WTC11 (cell line): ENCODE measurements at regions not wholly inside any gene's neighbourhood (a gene's known extent, or its start where the extent isn't known, plus 50 kb on each side); places are given as distances from the start of the nearest gene placed in this dataset.

Experiments
- ATAC-seq: fragments of 200-7000 bp; cut with Tn5 transposase; 2 replicates; pipeline ENCODE4 v1.10.0; 2021; ENCODE audit warnings: mild to moderate bottlenecking, moderate library complexity
- CTCF ChIA-PET: fragments of 300-600 bp; sonication (Branson Sonifier 250); formaldehyde crosslinking; loops from one replicate; lab custom pipeline; 2021; ENCODE audit warnings: antibody characterized with exemption; lab: Charles Lee
- POLR2A ChIA-PET: fragments of 350-600 bp; sonication (Branson Sonifier 250); formaldehyde crosslinking; loops from one replicate; lab custom pipeline; 2021; ENCODE audit warnings: antibody characterized with exemption; lab: Charles Lee
- DNase-seq: peaks from one replicate; pipeline ENCODE4 v3.0.0; 2021; ENCODE audit warnings: low spot score
- H3K27ac Mint-ChIP-seq: 2 replicates; pipeline ENCODE4 v1.8.0; 2021; ENCODE audit warnings: mixed read lengths
- H3K27me3 Mint-ChIP-seq: 2 replicates; pipeline ENCODE4 v1.8.0; 2021; ENCODE audit warnings: low read depth, mild to moderate bottlenecking, moderate library complexity, mixed read lengths
- H3K36me3 Mint-ChIP-seq: 2 replicates; pipeline ENCODE4 v1.8.0; 2021; ENCODE audit warnings: mixed read lengths
- H3K4me1 Mint-ChIP-seq: 2 replicates; pipeline ENCODE4 v1.8.0; 2022; ENCODE audit warnings: mixed read lengths
- H3K4me3 Mint-ChIP-seq: 2 replicates; pipeline ENCODE4 v1.8.0; 2021; ENCODE audit warnings: mild to moderate bottlenecking, moderate library complexity, mixed read lengths
- H3K9me3 Mint-ChIP-seq: 2 replicates; pipeline ENCODE4 v1.8.0; 2021; ENCODE audit warnings: mixed read lengths
- GABPB1 ChIP-seq: sonication (generic); formaldehyde crosslinking; IDR thresholded peaks from 2 replicates; pipeline ENCODE4 v1.8.1; 2023; ENCODE audit warnings: mild to moderate bottlenecking, missing genetic modification reagents
- NFE2L1 ChIP-seq: sonication (generic); formaldehyde crosslinking; IDR thresholded peaks from 2 replicates; pipeline ENCODE4 v1.8.1; 2023; ENCODE audit warnings: missing genetic modification reagents
- TCF7 ChIP-seq: sonication (generic); formaldehyde crosslinking; IDR thresholded peaks from 2 replicates; pipeline ENCODE4 v1.8.0; 2022; ENCODE audit warnings: mild to moderate bottlenecking, low read depth, missing genetic modification reagents, moderate library complexity
- ZNF138 ChIP-seq: sonication (generic); formaldehyde crosslinking; conservative IDR thresholded peaks from 2 replicates; pipeline ENCODE4 v1.8.1; 2022; ENCODE audit warnings: mild to moderate bottlenecking, moderate library complexity, missing genetic modification reagents
- ZNF317 ChIP-seq: sonication (generic); formaldehyde crosslinking; IDR thresholded peaks from 2 replicates; pipeline ENCODE4 v1.8.1; 2023; ENCODE audit warnings: low read depth, mild to moderate bottlenecking, moderate library complexity, missing genetic modification reagents, borderline replicate concordance
- ZNF416 ChIP-seq: fragments of 250-450 bp; sonication (Bioruptor Pico); IDR thresholded peaks from 2 replicates; pipeline ENCODE4 v1.9.0; 2021; ENCODE audit warnings: mild to moderate bottlenecking, inconsistent platforms
- ZNF423 ChIP-seq: fragments of 250-450 bp; sonication (Bioruptor Pico); IDR thresholded peaks from 2 replicates; pipeline ENCODE4 v2.1.2; 2022; ENCODE audit warnings: mild to moderate bottlenecking, moderate library complexity
- TF ChIP-seq, protein P1 (sequence below): sonication (generic); formaldehyde crosslinking; conservative IDR thresholded peaks from 2 replicates; pipeline ENCODE4 v1.8.1; 2022; ENCODE audit warnings: mild to moderate bottlenecking, missing genetic modification reagents
- TF ChIP-seq, protein P2 (sequence below): sonication (generic); formaldehyde crosslinking; IDR thresholded peaks from 2 replicates; pipeline ENCODE4 v1.8.1; 2023; ENCODE audit warnings: mild to moderate bottlenecking, missing genetic modification reagents, borderline replicate concordance
- TF ChIP-seq, protein P3 (sequence below): fragments of 250-450 bp; sonication (Bioruptor Pico); IDR thresholded peaks from 2 replicates; pipeline ENCODE4 v1.9.0; 2021; ENCODE audit warnings: mild to moderate bottlenecking
- TF ChIP-seq, protein P4 (sequence below): fragments of 250-450 bp; sonication (Bioruptor Pico); IDR thresholded peaks from 2 replicates; pipeline ENCODE4 v1.9.0; 2021; ENCODE audit warnings: mild to moderate bottlenecking, borderline replicate concordance

DNA sequence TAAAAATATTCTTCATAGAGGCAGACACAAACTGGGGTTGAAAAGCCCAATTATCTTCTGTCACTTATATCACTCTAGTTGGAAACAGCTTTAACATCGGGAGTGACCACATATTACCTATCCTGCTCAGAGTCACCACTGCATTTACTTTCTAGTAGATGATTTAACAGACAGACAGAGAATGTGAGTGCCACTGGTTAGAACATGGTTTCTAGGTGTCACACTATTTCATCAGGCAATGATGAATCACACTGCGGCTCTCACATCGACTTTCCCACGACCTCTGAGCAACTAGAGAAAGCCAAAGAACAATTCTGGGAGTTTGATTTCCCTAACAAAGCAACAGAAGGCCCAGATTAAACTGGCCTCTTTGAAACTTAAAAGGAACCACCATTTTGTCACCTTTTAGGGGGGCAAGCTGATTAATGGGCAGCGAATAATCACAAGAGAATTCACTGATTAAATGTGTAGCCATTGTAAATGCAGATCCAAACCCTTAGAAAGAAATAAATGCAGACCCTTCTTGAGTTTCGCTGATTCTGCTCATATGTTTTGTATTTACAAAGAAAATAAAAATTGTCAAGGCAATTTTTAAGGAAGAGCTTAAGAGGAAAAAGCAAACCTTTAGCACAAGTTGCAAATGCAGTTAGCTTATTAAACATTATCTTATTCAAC lies 112.6 kb upstream of the KBTBD8 start:
- Mint-ChIP-seq H3K4me3 (no peak overlapping the region), H3K9me3 (no peaks in the 10 kb centered on the region), H3K4me1 (peaks cover 20% of the 10 kb centered on the region)
- POLR2A ChIA-PET = no interaction called here
- ATAC-seq = no peak
- CTCF ChIA-PET = no interaction called here
- TF ChIP-seq GABPB1 (CRISPR knock-in tag) (peak; percentile 82), ZNF416 (CRISPR knock-in tag) (no peak)
- TF ChIP-seq, protein P1, sequence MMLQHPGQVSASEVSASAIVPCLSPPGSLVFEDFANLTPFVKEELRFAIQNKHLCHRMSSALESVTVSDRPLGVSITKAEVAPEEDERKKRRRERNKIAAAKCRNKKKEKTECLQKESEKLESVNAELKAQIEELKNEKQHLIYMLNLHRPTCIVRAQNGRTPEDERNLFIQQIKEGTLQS = no peak
- TF ChIP-seq, all 79 proteins: peak for 1
- H3K27ac Mint-ChIP-seq = no peak overlapping the region
- no peak for DNase-seq
- H3K27me3 Mint-ChIP-seq = no peaks in the 10 kb centered on the region; the same call in 1 of the 2 replicates
- H3K36me3 Mint-ChIP-seq = no peaks in the 10 kb centered on the region

DNA sequence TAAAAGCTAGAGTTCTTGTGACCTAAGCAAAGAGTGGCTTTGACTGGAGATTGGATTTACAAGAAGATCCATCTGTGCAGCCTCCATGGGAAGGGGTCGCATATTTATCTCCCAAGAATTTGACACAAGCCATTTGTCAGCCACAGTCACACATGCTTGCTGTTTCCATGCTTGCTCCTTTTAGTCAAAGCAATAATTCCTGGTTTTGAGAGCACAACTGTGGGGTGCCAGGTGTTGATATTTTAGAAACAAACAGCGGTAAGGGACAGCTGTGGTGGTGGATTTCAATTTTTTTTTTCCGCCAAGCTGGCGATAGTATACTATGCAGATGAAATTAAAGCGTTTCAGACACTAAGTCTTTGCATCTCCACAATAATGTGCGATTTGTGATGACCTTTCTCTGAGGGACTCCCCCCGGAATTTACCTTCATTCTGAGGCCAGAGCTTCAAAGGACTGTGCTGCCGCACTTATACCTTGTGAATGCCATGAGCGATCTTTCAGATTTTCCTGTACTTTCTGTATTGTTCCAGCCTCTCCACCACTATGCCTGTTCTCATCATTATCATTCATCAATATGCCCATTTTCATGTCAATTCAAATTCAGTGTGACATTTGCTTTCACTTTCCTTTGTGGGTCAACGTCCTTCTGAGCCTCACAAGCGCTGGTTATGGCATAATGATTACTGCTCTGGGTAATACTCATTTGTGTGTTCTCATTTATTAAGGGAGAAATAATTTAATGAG lies 108.2 kb upstream of the KBTBD8 start:
- ATAC-seq (no peak), DNase-seq (no peak)
- CTCF ChIA-PET = interaction anchor here (0.6 to 2.4 kb wide), 2 partner anchors 48 to 298 kb away, joined by 4 to 5 read pairs; no protein-coding TSS in a partner anchor
- POLR2A ChIA-PET = no interaction called here
- no peaks in the 10 kb centered on the region; the same call in 1 of the 2 replicates for H3K27me3 Mint-ChIP-seq
- peaks cover 20% of the 10 kb centered on the region for H3K9me3 Mint-ChIP-seq
- peaks cover 22% of the 10 kb centered on the region for H3K4me1 Mint-ChIP-seq
- H3K27ac Mint-ChIP-seq = no peak overlapping the region
- H3K36me3 Mint-ChIP-seq = peaks cover 15% of the 10 kb centered on the region
- no peak overlapping the region for H3K4me3 Mint-ChIP-seq
- TF ChIP-seq ZNF317 (no peak), ZNF423 (CRISPR knock-in tag) (no peak), ZNF138 (CRISPR knock-in tag) (no peak), NFE2L1 (no peak), TCF7 (CRISPR knock-in tag) (no peak)
- TF ChIP-seq, protein P2, sequence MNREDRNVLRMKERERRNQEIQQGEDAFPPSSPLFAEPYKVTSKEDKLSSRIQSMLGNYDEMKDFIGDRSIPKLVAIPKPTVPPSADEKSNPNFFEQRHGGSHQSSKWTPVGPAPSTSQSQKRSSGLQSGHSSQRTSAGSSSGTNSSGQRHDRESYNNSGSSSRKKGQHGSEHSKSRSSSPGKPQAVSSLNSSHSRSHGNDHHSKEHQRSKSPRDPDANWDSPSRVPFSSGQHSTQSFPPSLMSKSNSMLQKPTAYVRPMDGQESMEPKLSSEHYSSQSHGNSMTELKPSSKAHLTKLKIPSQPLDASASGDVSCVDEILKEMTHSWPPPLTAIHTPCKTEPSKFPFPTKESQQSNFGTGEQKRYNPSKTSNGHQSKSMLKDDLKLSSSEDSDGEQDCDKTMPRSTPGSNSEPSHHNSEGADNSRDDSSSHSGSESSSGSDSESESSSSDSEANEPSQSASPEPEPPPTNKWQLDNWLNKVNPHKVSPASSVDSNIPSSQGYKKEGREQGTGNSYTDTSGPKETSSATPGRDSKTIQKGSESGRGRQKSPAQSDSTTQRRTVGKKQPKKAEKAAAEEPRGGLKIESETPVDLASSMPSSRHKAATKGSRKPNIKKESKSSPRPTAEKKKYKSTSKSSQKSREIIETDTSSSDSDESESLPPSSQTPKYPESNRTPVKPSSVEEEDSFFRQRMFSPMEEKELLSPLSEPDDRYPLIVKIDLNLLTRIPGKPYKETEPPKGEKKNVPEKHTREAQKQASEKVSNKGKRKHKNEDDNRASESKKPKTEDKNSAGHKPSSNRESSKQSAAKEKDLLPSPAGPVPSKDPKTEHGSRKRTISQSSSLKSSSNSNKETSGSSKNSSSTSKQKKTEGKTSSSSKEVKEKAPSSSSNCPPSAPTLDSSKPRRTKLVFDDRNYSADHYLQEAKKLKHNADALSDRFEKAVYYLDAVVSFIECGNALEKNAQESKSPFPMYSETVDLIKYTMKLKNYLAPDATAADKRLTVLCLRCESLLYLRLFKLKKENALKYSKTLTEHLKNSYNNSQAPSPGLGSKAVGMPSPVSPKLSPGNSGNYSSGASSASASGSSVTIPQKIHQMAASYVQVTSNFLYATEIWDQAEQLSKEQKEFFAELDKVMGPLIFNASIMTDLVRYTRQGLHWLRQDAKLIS (CRISPR knock-in tag) = no peak
- TF ChIP-seq, protein P3, sequence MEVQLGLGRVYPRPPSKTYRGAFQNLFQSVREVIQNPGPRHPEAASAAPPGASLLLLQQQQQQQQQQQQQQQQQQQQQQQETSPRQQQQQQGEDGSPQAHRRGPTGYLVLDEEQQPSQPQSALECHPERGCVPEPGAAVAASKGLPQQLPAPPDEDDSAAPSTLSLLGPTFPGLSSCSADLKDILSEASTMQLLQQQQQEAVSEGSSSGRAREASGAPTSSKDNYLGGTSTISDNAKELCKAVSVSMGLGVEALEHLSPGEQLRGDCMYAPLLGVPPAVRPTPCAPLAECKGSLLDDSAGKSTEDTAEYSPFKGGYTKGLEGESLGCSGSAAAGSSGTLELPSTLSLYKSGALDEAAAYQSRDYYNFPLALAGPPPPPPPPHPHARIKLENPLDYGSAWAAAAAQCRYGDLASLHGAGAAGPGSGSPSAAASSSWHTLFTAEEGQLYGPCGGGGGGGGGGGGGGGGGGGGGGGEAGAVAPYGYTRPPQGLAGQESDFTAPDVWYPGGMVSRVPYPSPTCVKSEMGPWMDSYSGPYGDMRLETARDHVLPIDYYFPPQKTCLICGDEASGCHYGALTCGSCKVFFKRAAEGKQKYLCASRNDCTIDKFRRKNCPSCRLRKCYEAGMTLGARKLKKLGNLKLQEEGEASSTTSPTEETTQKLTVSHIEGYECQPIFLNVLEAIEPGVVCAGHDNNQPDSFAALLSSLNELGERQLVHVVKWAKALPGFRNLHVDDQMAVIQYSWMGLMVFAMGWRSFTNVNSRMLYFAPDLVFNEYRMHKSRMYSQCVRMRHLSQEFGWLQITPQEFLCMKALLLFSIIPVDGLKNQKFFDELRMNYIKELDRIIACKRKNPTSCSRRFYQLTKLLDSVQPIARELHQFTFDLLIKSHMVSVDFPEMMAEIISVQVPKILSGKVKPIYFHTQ (CRISPR knock-in tag) = no peak
- TF ChIP-seq, protein P4, sequence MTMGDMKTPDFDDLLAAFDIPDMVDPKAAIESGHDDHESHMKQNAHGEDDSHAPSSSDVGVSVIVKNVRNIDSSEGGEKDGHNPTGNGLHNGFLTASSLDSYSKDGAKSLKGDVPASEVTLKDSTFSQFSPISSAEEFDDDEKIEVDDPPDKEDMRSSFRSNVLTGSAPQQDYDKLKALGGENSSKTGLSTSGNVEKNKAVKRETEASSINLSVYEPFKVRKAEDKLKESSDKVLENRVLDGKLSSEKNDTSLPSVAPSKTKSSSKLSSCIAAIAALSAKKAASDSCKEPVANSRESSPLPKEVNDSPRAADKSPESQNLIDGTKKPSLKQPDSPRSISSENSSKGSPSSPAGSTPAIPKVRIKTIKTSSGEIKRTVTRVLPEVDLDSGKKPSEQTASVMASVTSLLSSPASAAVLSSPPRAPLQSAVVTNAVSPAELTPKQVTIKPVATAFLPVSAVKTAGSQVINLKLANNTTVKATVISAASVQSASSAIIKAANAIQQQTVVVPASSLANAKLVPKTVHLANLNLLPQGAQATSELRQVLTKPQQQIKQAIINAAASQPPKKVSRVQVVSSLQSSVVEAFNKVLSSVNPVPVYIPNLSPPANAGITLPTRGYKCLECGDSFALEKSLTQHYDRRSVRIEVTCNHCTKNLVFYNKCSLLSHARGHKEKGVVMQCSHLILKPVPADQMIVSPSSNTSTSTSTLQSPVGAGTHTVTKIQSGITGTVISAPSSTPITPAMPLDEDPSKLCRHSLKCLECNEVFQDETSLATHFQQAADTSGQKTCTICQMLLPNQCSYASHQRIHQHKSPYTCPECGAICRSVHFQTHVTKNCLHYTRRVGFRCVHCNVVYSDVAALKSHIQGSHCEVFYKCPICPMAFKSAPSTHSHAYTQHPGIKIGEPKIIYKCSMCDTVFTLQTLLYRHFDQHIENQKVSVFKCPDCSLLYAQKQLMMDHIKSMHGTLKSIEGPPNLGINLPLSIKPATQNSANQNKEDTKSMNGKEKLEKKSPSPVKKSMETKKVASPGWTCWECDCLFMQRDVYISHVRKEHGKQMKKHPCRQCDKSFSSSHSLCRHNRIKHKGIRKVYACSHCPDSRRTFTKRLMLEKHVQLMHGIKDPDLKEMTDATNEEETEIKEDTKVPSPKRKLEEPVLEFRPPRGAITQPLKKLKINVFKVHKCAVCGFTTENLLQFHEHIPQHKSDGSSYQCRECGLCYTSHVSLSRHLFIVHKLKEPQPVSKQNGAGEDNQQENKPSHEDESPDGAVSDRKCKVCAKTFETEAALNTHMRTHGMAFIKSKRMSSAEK (CRISPR knock-in tag) = no peak
